CD14-positive monocyte (primary cell): ENCODE measurements at regions not wholly inside any gene's neighbourhood (a gene's known extent, or its start where the extent isn't known, plus 50 kb on each side); places are given as distances from the start of the nearest gene placed in this dataset.

Experiments used
- DNase-seq, 3 donors: peaks; one replicate each; pipeline ENCODE4 v3.0.0-alpha.2; 2011 to 2022
- H2AFZ ChIP-seq: 2 replicates; pipeline ENCODE4 v1.6.0; 2012; ENCODE audit warnings: mild to moderate bottlenecking, low read depth, low read length, inconsistent platforms; ENCODE audit not compliant: insufficient read depth, poor library complexity, severe bottlenecking
- H3K27ac ChIP-seq, 2 donors: 1 replicate in 1 of 2; 2 replicates in 1 of 2; pipeline ENCODE4 v1.5.1; 2012 to 2013; ENCODE audit warnings: low read length in 2 of 2, control low read depth in 1 of 2, inconsistent platforms in 1 of 2, low read depth in 1 of 2, mild to moderate bottlenecking in 1 of 2
- H3K27me3 ChIP-seq, 2 donors: one replicate each; pipeline versions ENCODE4 v1.6.0 to v1.6.1; 2011 to 2013; ENCODE audit warnings: low read length in 2 of 2; ENCODE audit not compliant: control insufficient read depth in 2 of 2, insufficient read depth in 2 of 2
- H3K36me3 ChIP-seq, 2 donors: replicated peaks in 1 of 2; 1 replicate in 1 of 2; 2 replicates in 1 of 2; pipeline versions ENCODE4 v1.5.1 to v1.6.1; 2012 to 2013; ENCODE audit warnings: low read length in 2 of 2, control low read depth in 1 of 2, inconsistent platforms in 1 of 2, mild to moderate bottlenecking in 1 of 2; ENCODE audit not compliant: insufficient read depth in 2 of 2, control insufficient read depth in 1 of 2
- H3K4me1 ChIP-seq, 2 donors: 1 replicate in 1 of 2; 2 replicates in 1 of 2; pipeline versions ENCODE4 v1.5.1 to v1.6.1; 2012 to 2013; ENCODE audit warnings: low read length in 2 of 2, control low read depth in 1 of 2, inconsistent platforms in 1 of 2, mild to moderate bottlenecking in 1 of 2, moderate library complexity in 1 of 2; ENCODE audit not compliant: insufficient read depth in 2 of 2, control insufficient read depth in 1 of 2
- H3K4me2 ChIP-seq: replicated peaks from 2 replicates; pipeline ENCODE3; 2012; ENCODE audit warnings: low read length, moderate library complexity, mild to moderate bottlenecking; ENCODE audit not compliant: poor library complexity, severe bottlenecking; ENCODE audit errors: extremely low read depth
- H3K4me3 ChIP-seq, 3 experiments: fragments of 200-600 bp in 1 of 3; sonication (generic) in 1 of 3; replicated peaks in 1 of 3; 1 replicate in 2 of 3; 2 replicates in 1 of 3; pipeline ENCODE4 v1.5.1; 2011 to 2013; ENCODE audit warnings: low read length in 3 of 3, mild to moderate bottlenecking in 3 of 3, control low read depth in 2 of 3, low read depth in 2 of 3, inconsistent platforms in 1 of 3, moderate library complexity in 1 of 3
- H3K79me2 ChIP-seq: 2 replicates; pipeline ENCODE4 v1.6.0; 2012; ENCODE audit warnings: mild to moderate bottlenecking, control low read depth, inconsistent platforms, low read length, moderate library complexity; ENCODE audit not compliant: insufficient read depth
- H3K9ac ChIP-seq: 2 replicates; pipeline ENCODE4 v1.6.0; 2017; ENCODE audit warnings: low read length, mild to moderate bottlenecking; ENCODE audit not compliant: insufficient read depth, poor library complexity, severe bottlenecking
- H3K9me3 ChIP-seq, 2 donors: replicated peaks in 1 of 2; 1 replicate in 1 of 2; 2 replicates in 1 of 2; pipeline versions ENCODE4 v1.5.1 to v1.6.1; 2012 to 2013; ENCODE audit warnings: low read length in 2 of 2, control low read depth in 1 of 2; ENCODE audit not compliant: control insufficient read depth in 1 of 2, insufficient read depth in 1 of 2
- H4K20me1 ChIP-seq: 2 replicates; pipeline ENCODE4 v1.6.0; 2012; ENCODE audit warnings: mild to moderate bottlenecking, low read length, control low read depth, moderate library complexity; ENCODE audit not compliant: insufficient read depth
- H3K27ac Mint-ChIP-seq, 7 donors: one replicate each; pipeline ENCODE4 v1.8.0; 2020; ENCODE audit warnings: mild to moderate bottlenecking in 7 of 7, mixed read lengths in 7 of 7, moderate library complexity in 6 of 7, inconsistent platforms in 2 of 7
- H3K27me3 Mint-ChIP-seq, 3 donors: one replicate each; pipeline ENCODE4 v1.8.0; 2021 to 2022; ENCODE audit warnings: low read depth in 3 of 3, mild to moderate bottlenecking in 3 of 3, mixed read lengths in 3 of 3, moderate library complexity in 3 of 3, inconsistent platforms in 1 of 3
- H3K36me3 Mint-ChIP-seq, 2 donors: one replicate each; pipeline ENCODE4 v1.8.0; 2020; ENCODE audit warnings: mixed read lengths in 2 of 2, inconsistent platforms in 1 of 2, mild to moderate bottlenecking in 1 of 2
- H3K4me1 Mint-ChIP-seq: one replicate; pipeline ENCODE4 v1.8.0; 2020; ENCODE audit warnings: mild to moderate bottlenecking, mixed read lengths
- H3K4me3 Mint-ChIP-seq, 2 donors: one replicate each; pipeline ENCODE4 v1.8.0; 2020; ENCODE audit warnings: mild to moderate bottlenecking in 2 of 2, mixed read lengths in 2 of 2, moderate library complexity in 1 of 2
- H3K9me3 Mint-ChIP-seq, 7 donors: one replicate each; pipeline ENCODE4 v1.8.0; 2020 to 2022; ENCODE audit warnings: mixed read lengths in 7 of 7, mild to moderate bottlenecking in 6 of 7, moderate library complexity in 6 of 7, inconsistent platforms in 2 of 7
- WGBS: methylation state at CpG from one replicate; pipeline ENCODE4 v1.1.5; 2013; ENCODE audit warnings: missing lambda C conversion rate; ENCODE audit not compliant: insufficient coverage; 5-methylcytosine and 5-hydroxymethylcytosine counted together
- intact Hi-C, 2 donors: fragments of 100-400 bp; cut with micrococcal nuclease; formaldehyde crosslinking; loops; one replicate each; pipeline versions ENCODE4 v1.15.0 to v1.15.1; 2023
- TF ChIP-seq, protein P1 (sequence below): fragments of 200-600 bp; IDR thresholded peaks from one replicate; pipeline ENCODE4 v1.8.0; 2022; ENCODE audit warnings: antibody characterized with exemption, mild to moderate bottlenecking

DNA sequence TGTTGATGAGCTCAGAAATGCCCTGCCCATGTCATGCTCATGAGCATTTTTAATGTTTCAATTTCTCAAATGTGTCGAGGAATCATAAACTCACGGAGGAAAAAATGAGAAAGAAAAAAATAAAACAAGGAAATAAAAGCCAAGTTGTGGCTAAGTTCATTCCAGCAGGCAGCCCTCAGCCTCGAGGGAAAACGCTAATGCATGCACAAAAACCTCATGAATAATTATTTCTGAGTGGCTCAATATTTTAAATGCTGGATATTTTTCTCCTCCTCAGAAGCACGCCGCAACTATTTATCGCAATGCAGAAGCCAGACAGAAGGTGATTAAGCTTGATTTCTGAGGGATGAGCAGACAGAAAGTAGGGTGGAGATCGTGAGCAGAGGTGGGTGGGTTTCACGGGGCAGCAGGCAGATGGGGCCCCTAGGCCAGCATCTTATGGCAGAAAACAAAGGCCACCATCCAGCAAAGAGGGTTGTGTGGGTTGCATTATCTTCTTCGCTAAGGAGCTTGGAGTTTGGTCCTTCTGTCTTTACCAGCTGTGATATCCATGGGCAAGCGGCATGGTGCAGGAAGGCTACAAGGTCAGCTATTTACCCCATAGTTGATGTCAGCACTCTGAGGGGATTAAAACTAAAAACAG, 151.5 kb upstream of the LRFN2 start:
- DNase-seq, result no peak
- Mint-ChIP-seq H3K27me3 (peaks cover 8 to 19% (median 19%) of the 10 kb centered on the region in 3 donors), H3K4me3 (no peak overlapping the region), H3K36me3 (no peaks in the 10 kb centered on the region), H3K9me3 (peaks cover 0 to 3% (median 0%) of the 10 kb centered on the region in 7 donors), H3K4me1 (no peaks in the 10 kb centered on the region), H3K27ac (no peak overlapping the region)
- TF ChIP-seq, protein P1, sequence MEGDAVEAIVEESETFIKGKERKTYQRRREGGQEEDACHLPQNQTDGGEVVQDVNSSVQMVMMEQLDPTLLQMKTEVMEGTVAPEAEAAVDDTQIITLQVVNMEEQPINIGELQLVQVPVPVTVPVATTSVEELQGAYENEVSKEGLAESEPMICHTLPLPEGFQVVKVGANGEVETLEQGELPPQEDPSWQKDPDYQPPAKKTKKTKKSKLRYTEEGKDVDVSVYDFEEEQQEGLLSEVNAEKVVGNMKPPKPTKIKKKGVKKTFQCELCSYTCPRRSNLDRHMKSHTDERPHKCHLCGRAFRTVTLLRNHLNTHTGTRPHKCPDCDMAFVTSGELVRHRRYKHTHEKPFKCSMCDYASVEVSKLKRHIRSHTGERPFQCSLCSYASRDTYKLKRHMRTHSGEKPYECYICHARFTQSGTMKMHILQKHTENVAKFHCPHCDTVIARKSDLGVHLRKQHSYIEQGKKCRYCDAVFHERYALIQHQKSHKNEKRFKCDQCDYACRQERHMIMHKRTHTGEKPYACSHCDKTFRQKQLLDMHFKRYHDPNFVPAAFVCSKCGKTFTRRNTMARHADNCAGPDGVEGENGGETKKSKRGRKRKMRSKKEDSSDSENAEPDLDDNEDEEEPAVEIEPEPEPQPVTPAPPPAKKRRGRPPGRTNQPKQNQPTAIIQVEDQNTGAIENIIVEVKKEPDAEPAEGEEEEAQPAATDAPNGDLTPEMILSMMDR, result no peak
- H4K20me1 ChIP-seq, result no peaks in the 10 kb centered on the region
- no peaks in the 10 kb centered on the region for H3K9me3 ChIP-seq
- H3K36me3 ChIP-seq, result no peaks in the 10 kb centered on the region
- intact Hi-C loops, result no loop called here
- H3K27me3 ChIP-seq, result peaks cover under 1 to 6% of the 10 kb centered on the region in 2 donors
- no peak overlapping the region for H3K4me3 ChIP-seq
- H3K9ac ChIP-seq, result no peak overlapping the region
- no peaks in the 10 kb centered on the region for H3K4me1 ChIP-seq
- H3K27ac ChIP-seq, result no peak overlapping the region
- no peak overlapping the region for H2AFZ ChIP-seq
- 85% methylated on average over 4 of the region's 11 CpGs for WGBS
- no peaks in the 10 kb centered on the region for H3K79me2 ChIP-seq
- H3K4me2 ChIP-seq, result no peak overlapping the region

DNA sequence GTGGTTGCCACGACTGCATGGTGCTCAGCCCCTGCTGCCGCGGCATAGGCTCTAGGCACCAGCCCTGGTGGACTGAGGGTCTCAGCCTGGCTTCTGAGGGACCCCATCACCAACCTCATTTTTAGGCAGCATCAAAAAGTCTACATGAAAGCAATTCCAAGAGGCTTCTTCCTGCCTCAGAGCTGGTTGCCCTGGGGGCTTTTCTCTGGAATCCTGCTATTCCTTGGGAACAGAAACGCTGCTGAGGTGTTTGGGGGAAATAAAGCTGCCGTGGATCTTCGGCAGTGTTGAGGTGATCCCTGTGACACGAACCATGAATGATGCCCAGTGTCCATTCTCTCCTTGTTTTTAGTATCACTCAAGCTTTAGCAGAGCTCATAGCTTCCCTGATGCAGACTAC, 148.4 kb upstream of the LRFN2 start:
- peaks cover 0 to 2% (median 0%) of the 10 kb centered on the region in 7 donors for H3K9me3 Mint-ChIP-seq
- Histone ChIP-seq H4K20me1 (no peaks in the 10 kb centered on the region), H3K4me2 (no peak overlapping the region), H2AFZ (no peak overlapping the region), H3K27ac (no peak overlapping the region), H3K9ac (no peak overlapping the region), H3K36me3 (no peaks in the 10 kb centered on the region), H3K9me3 (no peaks in the 10 kb centered on the region), H3K27me3 (peaks cover 2 to 6% of the 10 kb centered on the region in 2 donors), H3K79me2 (no peaks in the 10 kb centered on the region), H3K4me1 (no peaks in the 10 kb centered on the region), H3K4me3 (no peak overlapping the region)
- TF ChIP-seq, protein P1, result no peak
- H3K36me3 Mint-ChIP-seq, result no peaks in the 10 kb centered on the region
- no peaks in the 10 kb centered on the region for H3K4me1 Mint-ChIP-seq
- WGBS, result 87% methylated on average over 3 of the region's 7 CpGs
- DNase-seq, result no peak
- intact Hi-C loops, result no loop called here
- H3K27ac Mint-ChIP-seq, result no peak overlapping the region
- no peak overlapping the region for H3K4me3 Mint-ChIP-seq
- H3K27me3 Mint-ChIP-seq, result peaks cover 9 to 17% (median 12%) of the 10 kb centered on the region in 3 donors
